ENCODE measurements at regions not wholly inside any gene's neighbourhood (a gene's known extent, or its start where the extent isn't known, plus 50 kb on each side); places are given as distances from the start of the nearest gene placed in this dataset.
A peak's percentile ranks its signal among the peaks of the same experiment; 100 is the strongest.

DNA sequence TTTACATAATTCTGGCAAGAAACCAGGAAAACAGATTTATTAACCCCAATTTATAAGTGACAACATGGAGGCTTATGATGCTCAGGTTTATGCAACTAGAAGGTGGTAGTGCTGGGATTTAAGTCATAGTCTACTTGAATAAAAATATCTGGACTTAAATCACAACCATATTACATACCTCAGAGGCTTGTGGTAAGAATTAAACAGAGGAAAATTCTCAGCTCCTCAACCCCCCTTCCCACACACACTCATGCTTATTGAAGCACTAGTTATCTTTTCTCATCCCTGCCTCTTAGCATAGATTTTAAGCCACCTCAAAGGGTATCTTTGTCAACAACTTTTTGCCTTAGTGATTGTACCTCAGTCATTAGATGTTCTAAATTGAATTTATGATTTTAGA lies 731.0 kb downstream of the PRELID2 start:
- no peak overlapping the region for H3K4me2 ChIP-seq (ENCODE audit: low read length)
- TF ChIP-seq, protein P1, sequence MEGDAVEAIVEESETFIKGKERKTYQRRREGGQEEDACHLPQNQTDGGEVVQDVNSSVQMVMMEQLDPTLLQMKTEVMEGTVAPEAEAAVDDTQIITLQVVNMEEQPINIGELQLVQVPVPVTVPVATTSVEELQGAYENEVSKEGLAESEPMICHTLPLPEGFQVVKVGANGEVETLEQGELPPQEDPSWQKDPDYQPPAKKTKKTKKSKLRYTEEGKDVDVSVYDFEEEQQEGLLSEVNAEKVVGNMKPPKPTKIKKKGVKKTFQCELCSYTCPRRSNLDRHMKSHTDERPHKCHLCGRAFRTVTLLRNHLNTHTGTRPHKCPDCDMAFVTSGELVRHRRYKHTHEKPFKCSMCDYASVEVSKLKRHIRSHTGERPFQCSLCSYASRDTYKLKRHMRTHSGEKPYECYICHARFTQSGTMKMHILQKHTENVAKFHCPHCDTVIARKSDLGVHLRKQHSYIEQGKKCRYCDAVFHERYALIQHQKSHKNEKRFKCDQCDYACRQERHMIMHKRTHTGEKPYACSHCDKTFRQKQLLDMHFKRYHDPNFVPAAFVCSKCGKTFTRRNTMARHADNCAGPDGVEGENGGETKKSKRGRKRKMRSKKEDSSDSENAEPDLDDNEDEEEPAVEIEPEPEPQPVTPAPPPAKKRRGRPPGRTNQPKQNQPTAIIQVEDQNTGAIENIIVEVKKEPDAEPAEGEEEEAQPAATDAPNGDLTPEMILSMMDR (IDR thresholded peaks at IDR 0.05; ENCODE audit: low read length), result no peak
- no peak for TF ChIP-seq EZH2 (IDR thresholded peaks at IDR 0.05; ENCODE audit: borderline replicate concordance, low read length)
- no peak overlapping the region for H2AFZ ChIP-seq (ENCODE audit: low read length)
- no peaks in the 10 kb centered on the region for H3K9me2 ChIP-seq (ENCODE audit: low read depth, low read length)
- no peaks in the 10 kb centered on the region for H3K79me2 ChIP-seq (ENCODE audit: insufficient read depth, low read length)
- no peak overlapping the region for H3K9ac ChIP-seq (ENCODE audit: low read length)
- H4K20me1 ChIP-seq (ENCODE audit: insufficient read depth, low read length), result no peaks in the 10 kb centered on the region
- no peak overlapping the region for H3K4me3 ChIP-seq (ENCODE audit: low read depth, low read length, poor library complexity, severe bottlenecking)
- no peaks in the 10 kb centered on the region for H3F3A ChIP-seq (ENCODE audit: insufficient read depth, low read length)
- no peak overlapping the region for H3K27ac ChIP-seq (ENCODE audit: low read depth, low read length, poor library complexity, severe bottlenecking)
- H3K36me3 ChIP-seq (ENCODE audit: insufficient read depth, low read length), result no peaks in the 10 kb centered on the region
- H3K27me3 ChIP-seq (ENCODE audit: insufficient read depth, low read length), result no peaks in the 10 kb centered on the region
- H3K4me1 ChIP-seq (ENCODE audit: insufficient read depth, low read length, severe bottlenecking), result no peaks in the 10 kb centered on the region
- H3K9me3 ChIP-seq (ENCODE audit: low read length), result no peaks in the 10 kb centered on the region

DNA sequence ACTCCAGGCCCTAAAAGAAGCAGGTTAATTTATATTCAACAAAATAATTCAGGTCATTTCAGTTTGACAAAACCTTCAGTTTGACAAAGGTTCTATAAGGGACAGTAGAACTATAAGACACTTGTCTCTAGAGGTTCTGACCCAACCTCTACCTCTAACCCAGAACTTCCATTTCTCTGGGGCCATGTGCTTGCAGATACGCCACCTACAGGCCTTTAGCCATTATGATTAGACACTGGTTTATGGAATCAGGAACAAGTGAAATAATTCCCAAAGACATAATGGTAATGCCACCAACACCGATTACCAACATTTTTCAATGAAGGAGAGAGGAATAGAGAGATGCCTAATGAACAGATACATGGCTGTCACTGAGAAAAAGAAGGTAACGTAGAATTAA lies 733.9 kb downstream of the PRELID2 start:
- TF ChIP-seq EZH2 (IDR thresholded peaks at IDR 0.05; ENCODE audit: borderline replicate concordance, low read length), result no peak
- TF ChIP-seq, protein P1 (IDR thresholded peaks at IDR 0.05; ENCODE audit: low read length), result peak; percentile 60
- no peak overlapping the region for H3K4me3 ChIP-seq (ENCODE audit: low read depth, low read length, poor library complexity, severe bottlenecking)
- no peaks in the 10 kb centered on the region for H4K20me1 ChIP-seq (ENCODE audit: insufficient read depth, low read length)
- no peaks in the 10 kb centered on the region for H3K79me2 ChIP-seq (ENCODE audit: insufficient read depth, low read length)
- H3K36me3 ChIP-seq (ENCODE audit: insufficient read depth, low read length), result no peaks in the 10 kb centered on the region
- no peak overlapping the region for H3K4me2 ChIP-seq (ENCODE audit: low read length)
- H3K9me3 ChIP-seq (ENCODE audit: low read length), result no peaks in the 10 kb centered on the region
- H3K27ac ChIP-seq (ENCODE audit: low read depth, low read length, poor library complexity, severe bottlenecking), result no peak overlapping the region
- H3F3A ChIP-seq (ENCODE audit: insufficient read depth, low read length), result no peaks in the 10 kb centered on the region
- no peak overlapping the region for H3K9ac ChIP-seq (ENCODE audit: low read length)
- H2AFZ ChIP-seq (ENCODE audit: low read length), result no peak overlapping the region
- no peaks in the 10 kb centered on the region for H3K27me3 ChIP-seq (ENCODE audit: insufficient read depth, low read length)
- H3K4me1 ChIP-seq (ENCODE audit: insufficient read depth, low read length, severe bottlenecking), result no peaks in the 10 kb centered on the region
- H3K9me2 ChIP-seq (ENCODE audit: low read depth, low read length), result no peaks in the 10 kb centered on the region

DNA sequence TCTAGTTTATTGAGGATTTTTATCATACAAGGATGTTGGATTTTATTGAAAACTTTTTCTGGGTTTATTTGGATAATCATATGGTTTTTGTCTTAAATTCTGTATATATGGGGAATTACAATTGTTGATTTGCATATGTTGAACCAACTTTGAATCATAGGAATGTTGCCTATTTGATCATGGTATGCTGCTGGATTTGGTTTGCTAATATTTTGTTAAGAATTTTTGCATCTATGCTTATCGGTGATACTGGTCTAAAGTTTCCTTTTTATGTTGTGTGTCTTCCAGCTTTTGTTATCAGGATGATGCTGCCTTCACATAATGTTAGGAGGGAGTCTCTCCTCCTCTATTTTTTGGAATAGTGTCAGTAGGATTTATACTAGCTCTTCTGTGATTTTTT lies 745.0 kb downstream of the PRELID2 start:
- Histone ChIP-seq H3K9me2 (ENCODE audit: low read depth, low read length) (no peaks in the 10 kb centered on the region), H3K4me3 (ENCODE audit: low read depth, low read length, poor library complexity, severe bottlenecking) (no peak overlapping the region), H3K27me3 (ENCODE audit: insufficient read depth, low read length) (no peaks in the 10 kb centered on the region), H2AFZ (ENCODE audit: low read length) (no peak overlapping the region), H3K9ac (ENCODE audit: low read length) (no peak overlapping the region), H3F3A (ENCODE audit: insufficient read depth, low read length) (no peaks in the 10 kb centered on the region), H3K4me1 (ENCODE audit: insufficient read depth, low read length, severe bottlenecking) (no peaks in the 10 kb centered on the region), H3K4me2 (ENCODE audit: low read length) (no peak overlapping the region), H3K36me3 (ENCODE audit: insufficient read depth, low read length) (no peaks in the 10 kb centered on the region), H4K20me1 (ENCODE audit: insufficient read depth, low read length) (no peaks in the 10 kb centered on the region), H3K27ac (ENCODE audit: low read depth, low read length, poor library complexity, severe bottlenecking) (no peak overlapping the region), H3K79me2 (ENCODE audit: insufficient read depth, low read length) (no peaks in the 10 kb centered on the region), H3K9me3 (ENCODE audit: low read length) (no peaks in the 10 kb centered on the region)
- no peak for TF ChIP-seq EZH2 (IDR thresholded peaks at IDR 0.05; ENCODE audit: borderline replicate concordance, low read length)
- TF ChIP-seq, protein P1 (IDR thresholded peaks at IDR 0.05; ENCODE audit: low read length), result no peak

Measured in OCI-LY1 (cell line).